ENCODE measurements at regions not wholly inside any gene's neighbourhood (a gene's known extent, or its start where the extent isn't known, plus 50 kb on each side); places are given as distances from the start of the nearest gene placed in this dataset. TPM values are rescaled to one million over a fixed set of nuclear protein-coding genes. Genes with fewer than 3 reads are reported as not detected.

MicroRNAs encoded in the stretch of these regions (microRNA counts, 767-probe panel; counts per million panel counts)
- not detected for microRNA hsa-miR-325
- not detected for microRNA hsa-miR-384

Small RNAs in the stretch of these regions (microRNA-seq; reads per million reads assigned to microRNA genes)
- gene MIR325 (not detected), gene MIR384 (not detected)

Small RNAs in the stretch of these regions (small RNA-seq; reads per million reads assigned to genes)
- gene MIR325 (ENCODE audit: insufficient read depth in 2 of 3, insufficient read length in 3 of 3, low read depth in 2 of 3, low replicate concordance in 1 of 3) (0 to 0.33 (median 0) reads per million in 3 experiments), gene RNA5SP509 (ENCODE audit: insufficient read depth in 2 of 3, insufficient read length in 3 of 3, low read depth in 2 of 3, low replicate concordance in 1 of 3) (0 to 0.97 (median 0) reads per million in 3 experiments)
